ENCODE measurements at regions not wholly inside any gene's neighbourhood (a gene's known extent, or its start where the extent isn't known, plus 50 kb on each side); places are given as distances from the start of the nearest gene placed in this dataset.

GRCh38 chr15:86016750-86017149 is 62.9 kb upstream of the AGBL1 start:
- no peak overlapping the region for H3K4me3 ChIP-seq (ENCODE audit: low read depth, low read length)
- DNase-seq (ENCODE audit: low read depth), result no peak
- in situ Hi-C loops (cut with HindIII; ENCODE audit: low sequenced_read_pairs), result no loop called here
- no peak for TF ChIP-seq CTCF (IDR thresholded peaks at IDR 0.05; ENCODE audit: low read depth, low read length, missing control alignments)

GRCh38 chr15:86018679-86019078 is 61.0 kb upstream of the AGBL1 start:
- H3K4me3 ChIP-seq (ENCODE audit: low read depth, low read length), result no peak overlapping the region
- DNase-seq (ENCODE audit: low read depth), result no peak
- TF ChIP-seq CTCF (IDR thresholded peaks at IDR 0.05; ENCODE audit: low read depth, low read length, missing control alignments), result no peak
- in situ Hi-C loops (cut with HindIII; ENCODE audit: low sequenced_read_pairs), result no loop called here

GRCh38 chr15:86021281-86022264 is 58.1 kb upstream of the AGBL1 start:
- no peak overlapping the region for H3K4me3 ChIP-seq (ENCODE audit: low read depth, low read length)
- in situ Hi-C loops (cut with HindIII; ENCODE audit: low sequenced_read_pairs), result no loop called here
- no peak for DNase-seq (ENCODE audit: low read depth)
- TF ChIP-seq CTCF (IDR thresholded peaks at IDR 0.05; ENCODE audit: low read depth, low read length, missing control alignments), result no peak

- DNase-seq (ENCODE audit: low read depth), result no peak
- no peak overlapping the region for H3K4me3 ChIP-seq (ENCODE audit: low read depth, low read length)
- in situ Hi-C loops (cut with HindIII; ENCODE audit: low sequenced_read_pairs), result no loop called here
- TF ChIP-seq CTCF (IDR thresholded peaks at IDR 0.05; ENCODE audit: low read depth, low read length, missing control alignments), result no peak
Measured at GRCh38 chr15:86028961-86029360, 50.7 kb upstream of the AGBL1 start.

Measured in astrocyte of the cerebellum (primary cell).